8988T (cell line): ENCODE measurements at regions not wholly inside any gene's neighbourhood (a gene's known extent, or its start where the extent isn't known, plus 50 kb on each side); places are given as distances from the start of the nearest gene placed in this dataset.
"Not testable (repeated sequence)": the region's sequence is repeated elsewhere in the genome, so short reads cannot be mapped to it uniquely, and the experiment has no call there.

Source experiments
- DNase-seq: peaks from one replicate; pipeline ENCODE4 v3.0.0; 2011

DNA sequence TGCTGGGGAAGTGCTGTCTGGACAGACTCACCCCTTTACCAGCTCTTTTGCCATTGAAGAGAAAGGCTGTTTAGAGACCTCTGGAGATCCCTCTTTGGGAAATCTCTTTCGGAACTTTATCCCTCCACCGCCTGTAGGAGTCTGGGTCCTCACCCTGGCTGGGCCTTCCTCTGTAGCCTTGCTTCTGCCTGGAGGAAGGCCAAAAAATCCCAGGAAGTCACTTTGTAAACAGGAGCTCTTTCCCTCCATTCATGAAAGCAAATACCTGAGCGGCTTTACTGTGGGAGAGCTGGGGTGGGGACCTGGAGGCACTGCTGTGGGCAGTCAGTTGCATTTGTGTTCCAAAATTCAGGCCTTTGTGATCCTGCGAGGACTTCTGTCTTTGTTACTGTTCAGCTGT, 126.2 kb downstream of the KLF6 start:
- no peak for DNase-seq

DNA sequence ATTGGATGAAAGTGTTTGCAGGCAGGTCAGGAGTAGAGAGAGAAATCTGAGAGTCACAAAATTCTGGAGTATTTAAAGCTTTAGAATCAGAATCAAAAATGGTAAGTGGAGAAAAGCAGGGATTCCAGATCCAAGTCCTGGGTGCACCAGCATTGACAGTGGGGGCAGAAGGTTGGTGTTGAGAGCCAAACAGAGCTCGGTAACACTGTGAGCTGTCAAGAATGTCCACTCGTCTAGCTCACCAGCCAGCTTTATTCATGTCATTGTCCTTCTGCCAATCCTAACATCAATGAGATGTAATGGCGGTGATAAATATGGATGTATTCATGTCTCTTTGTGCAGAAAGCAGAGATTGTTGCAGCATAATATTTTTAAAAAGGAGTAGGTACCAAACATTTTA, 128.8 kb downstream of the KLF6 start:
- no peak for DNase-seq

GRCh38 chr10:3655528-3655927, 129.5 kb downstream of the KLF6 start:
- no peak for DNase-seq

DNA sequence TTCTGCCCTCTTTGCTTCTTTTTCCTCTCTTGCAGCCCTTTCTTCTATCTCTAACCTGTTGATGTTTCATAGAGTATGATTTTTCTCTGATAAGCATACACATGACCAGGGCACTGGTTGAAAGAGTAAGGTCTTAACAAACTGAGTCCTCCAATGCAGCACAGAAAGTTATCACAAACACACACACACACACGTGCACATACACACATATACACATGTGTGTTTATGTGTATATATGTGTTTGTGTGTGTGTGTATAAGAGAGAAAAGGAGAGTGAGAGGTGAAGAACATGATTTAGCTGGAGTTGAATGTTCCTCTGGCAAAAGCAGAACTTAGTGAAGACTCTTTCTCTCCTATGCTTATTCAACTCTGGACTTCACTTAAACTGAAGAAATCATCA, 130.0 kb downstream of the KLF6 start:
- no peak for DNase-seq

DNA sequence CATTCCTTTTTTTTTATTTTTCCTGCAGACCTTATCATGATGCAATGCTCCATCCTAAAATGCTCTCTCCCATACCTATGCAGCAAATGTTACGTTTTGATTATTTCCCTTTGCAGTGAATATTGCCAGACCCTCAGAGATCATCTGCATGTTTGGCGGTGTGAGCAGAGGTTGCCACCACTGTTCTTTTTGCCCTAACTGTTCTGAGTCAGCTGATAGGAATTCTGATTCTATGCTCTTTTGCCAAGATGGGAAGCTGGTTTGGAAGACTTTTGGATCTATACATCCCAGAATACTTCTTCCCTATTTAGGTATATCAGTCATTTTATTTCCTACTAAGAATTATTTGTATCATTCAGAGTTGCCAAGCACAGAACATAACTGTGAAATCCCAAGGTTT, 130.5 kb downstream of the KLF6 start:
- DNase-seq = no peak

DNA sequence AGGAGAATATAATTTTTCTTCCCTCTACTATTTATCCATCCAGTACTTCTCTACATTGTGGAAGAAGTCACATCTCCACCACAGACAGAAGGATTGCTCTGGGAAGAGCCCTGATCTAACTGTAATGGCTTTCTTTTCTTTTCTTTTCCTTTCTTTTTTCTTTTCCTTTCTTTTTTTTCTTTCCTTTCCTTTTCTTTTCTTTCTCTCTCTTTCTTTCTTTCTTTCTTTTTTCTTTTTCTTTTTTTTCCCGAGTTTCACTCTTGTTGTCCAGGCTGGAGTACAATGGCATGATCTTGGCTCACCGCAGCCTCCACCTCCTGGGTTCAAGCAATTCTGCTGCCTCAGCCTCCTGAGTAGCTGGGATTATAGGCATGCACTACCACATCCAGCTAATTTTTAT, 131.7 kb downstream of the KLF6 start:
- not testable (repeated sequence) for DNase-seq

DNA sequence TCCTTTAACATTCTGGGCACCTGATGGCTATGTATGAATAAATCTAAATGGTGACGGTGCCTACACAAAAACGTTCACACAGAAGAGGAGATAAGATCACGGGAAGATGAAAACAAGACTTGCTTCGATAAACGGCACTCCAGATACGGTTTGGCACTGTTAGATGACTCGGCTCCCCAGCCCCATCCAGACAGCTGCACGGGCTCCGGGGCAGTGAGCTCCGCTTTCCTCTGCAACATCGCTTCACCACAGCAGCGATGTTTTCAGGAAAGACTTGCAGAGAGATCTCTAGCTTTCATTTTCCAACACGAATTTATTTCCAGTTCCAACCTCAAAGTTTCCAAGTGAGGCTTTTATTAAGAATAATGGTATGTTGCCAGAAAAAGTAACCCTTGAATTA, 132.1 kb downstream of the KLF6 start:
- no peak for DNase-seq

DNA sequence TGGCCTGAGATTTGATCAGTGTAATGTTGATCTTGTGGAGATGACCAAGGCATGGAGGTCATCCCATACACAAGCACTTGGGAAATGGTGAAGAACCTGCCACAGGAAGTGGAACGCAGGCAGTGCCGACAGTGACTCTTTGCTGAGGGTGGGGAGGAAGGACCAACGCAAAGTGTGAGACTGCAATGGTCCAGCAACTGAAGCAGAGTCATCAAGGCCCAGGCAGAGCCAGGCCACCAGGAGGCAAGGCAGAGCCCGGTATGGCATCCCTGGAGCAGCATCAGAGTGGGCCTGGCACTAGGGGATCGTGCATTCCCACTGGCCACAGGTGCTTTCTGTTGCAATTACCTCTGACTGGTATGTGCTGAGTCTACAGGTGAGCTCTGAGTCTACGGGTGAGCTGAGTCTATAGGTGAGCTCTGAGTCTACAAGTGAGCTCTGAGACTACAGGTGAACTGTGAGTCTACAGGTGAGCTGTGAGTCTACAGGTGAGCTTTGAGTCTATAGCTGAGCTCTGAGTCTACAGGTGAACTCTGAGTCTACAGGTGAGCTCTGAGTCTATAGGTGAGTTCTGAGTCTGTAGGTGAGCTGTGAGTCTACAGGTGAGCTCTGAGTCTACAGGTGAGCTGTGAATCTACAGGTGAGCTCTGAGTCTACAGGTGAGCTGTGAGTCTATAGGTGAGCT, 132.9 kb downstream of the KLF6 start:
- no peak for DNase-seq

DNA sequence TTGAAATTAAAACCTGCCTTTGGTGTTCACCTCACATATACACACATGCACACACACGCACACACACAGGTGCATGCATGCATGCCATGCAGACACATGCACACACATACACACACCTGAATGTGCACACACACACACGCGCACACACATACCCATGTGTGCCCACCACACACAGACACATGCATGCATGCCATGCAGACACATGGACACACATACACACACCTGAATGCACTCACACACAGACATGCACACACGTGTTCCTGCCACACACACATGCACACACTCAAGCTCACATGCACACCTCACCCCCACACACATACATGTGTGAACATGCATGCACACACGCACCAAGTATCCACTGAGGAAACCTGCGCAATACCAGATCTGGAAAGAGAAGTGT, 136.4 kb downstream of the KLF6 start:
- DNase-seq = no peak

DNA sequence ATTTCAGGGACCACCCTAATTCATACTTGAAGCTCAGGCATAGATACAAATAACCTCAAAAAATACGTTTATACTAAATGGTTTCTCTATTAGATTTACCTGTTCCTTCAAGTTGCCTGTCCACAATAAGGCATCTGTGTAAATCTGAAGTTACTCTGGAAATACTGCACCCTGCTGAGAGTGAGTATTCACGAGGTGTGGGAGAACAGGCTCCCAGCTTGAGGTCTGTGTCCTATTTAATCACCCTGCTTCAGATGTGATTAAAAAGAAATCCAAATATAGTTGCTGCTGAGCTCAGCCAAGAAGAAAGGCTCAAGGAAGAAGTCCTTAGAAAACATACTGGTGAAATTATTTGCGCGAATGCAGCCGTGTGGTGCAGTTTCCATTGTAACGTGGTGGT, 136.8 kb downstream of the KLF6 start:
- no peak for DNase-seq

DNA sequence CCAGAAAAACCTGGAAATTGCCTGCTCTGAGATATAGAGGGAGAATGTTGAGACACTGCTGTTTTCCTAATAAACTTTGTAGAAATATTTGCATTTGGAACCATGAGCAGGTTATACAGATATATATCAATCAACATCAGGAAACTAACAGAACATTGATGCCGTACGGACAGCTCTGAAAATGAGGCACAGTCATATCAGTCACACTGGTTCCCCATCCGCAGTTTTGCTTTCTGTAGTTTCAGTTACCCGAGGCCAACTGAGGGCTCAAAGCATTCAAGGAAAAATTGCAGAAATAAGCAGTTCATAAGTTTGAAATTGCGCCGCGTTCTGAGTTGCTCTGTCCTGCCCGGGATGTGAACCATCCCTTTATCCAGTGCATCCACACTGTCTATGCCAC, 137.9 kb downstream of the KLF6 start:
- DNase-seq = no peak

GRCh38 chr10:3645406-3645805, 139.6 kb downstream of the KLF6 start:
- DNase-seq = no peak

- DNase-seq = no peak
Observed at GRCh38 chr10:3640816-3641215, 144.2 kb downstream of the KLF6 start.

DNA sequence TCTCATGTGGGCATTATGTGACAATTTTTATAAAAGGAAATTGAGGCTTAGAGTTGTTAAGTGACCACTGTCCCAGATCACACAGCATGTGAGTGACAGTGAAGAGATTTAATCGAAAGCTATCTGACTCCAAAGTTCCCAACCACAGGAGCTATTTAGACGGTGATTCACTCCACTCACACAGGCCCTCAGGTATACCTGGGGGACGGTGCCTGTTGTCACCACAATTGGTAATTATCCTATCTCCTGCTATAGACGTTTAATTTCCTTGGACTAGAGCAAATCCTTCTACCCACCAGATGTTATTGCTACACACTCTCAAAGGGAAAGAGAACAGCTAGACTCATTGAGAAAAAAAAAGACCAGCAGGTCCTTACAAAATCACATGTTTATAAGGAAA, 145.5 kb downstream of the KLF6 start:
- DNase-seq = no peak

DNA sequence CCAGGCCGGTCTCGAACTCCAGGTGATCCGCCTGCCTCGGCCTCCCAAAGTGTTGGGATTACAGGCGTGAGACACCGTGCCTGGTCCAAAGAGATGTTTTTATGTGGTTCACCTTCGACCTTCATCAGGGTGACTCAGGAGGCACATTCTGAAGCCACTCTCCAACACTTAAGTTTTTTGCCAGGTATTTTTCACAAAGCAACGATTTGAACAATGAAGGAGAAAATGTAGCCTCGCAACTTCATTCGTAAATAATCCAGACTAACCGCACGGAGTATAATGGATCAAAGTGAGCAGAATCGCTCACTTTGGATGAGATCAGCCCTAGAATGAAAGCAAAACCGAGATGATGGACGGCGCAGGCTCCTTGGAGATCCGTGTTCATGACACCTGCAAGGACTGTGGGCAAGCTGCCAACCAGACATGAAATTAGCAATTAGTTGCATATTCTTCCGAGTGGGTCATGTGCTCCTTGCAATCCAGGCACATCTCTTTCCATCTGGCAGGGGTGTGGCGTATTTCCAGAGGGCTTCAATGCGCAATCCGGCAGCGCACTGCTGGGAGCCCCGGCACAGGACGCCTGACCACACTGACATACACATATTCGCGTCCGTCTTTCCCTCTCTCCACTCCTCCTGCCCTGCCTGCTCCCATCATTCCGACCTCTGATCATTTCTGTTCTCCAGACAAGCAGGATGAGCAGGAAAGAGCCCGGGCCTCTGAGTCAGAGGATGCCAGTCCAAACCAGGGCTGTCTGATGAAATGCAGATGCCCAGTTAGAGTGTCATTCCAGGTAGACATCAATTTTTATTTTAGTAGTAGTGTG, 148.4 kb downstream of the KLF6 start:
- DNase-seq = no peak

DNA sequence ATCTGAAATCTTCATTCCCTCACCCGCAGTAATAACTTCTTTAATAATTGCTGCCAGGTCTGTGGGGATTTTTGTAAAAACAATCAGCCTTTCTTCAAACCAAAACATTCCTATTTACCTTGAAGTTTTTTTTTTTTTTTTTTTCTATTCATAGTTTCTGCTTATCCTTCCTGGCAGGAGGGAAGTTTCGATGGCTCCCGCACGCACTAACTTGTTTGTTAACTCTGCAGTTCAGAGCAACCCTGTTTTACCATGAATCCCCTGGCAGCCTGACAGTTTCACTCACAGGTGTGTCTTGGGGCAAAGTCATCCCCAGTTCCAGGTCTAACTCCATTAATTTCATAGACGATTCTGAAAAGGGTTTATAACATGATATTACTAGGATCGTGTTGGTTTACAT, 149.3 kb downstream of the KLF6 start:
- DNase-seq = no peak

- DNase-seq = no peak
Observed at GRCh38 chr10:3635211-3635671, 149.8 kb downstream of the KLF6 start.

DNA sequence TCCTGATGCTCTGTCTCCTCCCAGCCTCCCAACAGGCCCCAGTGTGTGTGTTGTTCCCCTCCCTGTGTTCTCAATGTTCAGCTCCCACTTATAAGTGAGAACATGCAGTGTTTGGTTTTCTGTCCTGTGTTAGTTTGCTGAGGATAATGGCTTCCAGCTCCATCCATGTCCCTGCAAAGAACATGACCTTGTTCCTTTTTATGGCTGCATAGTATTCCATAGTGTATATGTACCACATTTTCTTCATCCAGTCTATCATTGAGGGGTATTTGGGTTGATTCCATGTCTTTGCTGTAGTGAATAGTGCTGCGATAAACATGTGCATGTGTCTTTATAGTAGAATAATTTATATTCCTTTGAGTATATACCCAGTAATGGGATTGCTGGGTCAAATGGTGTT, 150.4 kb downstream of the KLF6 start:
- not testable (repeated sequence) for DNase-seq

- no peak for DNase-seq
Observed at GRCh38 chr10:3631701-3632330, 153.2 kb downstream of the KLF6 start.

GRCh38 chr10:3631291-3631690, 153.7 kb downstream of the KLF6 start:
- no peak for DNase-seq

DNA sequence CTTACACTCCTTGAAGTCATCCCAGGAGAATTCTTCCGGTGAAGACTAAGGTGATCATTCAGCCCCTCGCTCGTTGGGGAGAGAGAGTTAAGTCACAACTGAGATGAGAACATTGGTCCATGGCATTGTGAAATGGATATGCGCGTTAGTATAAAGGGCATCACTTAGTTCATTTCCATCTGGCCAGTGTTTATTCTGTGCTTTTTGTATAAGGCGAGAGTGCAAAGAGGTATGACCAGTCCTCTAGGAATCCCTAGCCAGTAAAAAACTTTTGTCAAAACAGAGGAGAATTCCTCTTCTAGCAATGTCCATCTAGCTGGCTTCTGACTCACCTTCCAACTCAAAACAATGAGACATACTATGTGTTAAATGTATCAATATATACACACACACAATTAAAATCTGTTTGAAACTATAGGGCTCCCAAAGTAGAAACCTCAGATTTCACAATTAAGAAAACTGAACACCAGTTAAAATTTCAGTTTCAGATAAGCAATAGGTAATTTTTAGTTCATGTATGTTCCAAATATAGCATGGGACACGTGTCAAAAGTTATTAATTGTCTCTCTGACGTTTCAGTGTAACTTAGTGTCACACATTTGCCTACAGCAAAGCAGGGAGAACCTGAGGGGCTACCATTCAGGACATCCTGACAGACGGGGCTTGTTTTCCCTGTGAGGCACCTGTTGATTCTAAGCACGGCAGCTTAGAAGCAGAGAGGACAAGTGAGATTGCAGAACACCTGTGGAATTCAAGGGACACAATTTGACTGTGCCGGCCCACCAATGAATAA, 158.9 kb downstream of the KLF6 start:
- no peak for DNase-seq

- no peak for DNase-seq
Observed at GRCh38 chr10:3624367-3624766, 160.6 kb downstream of the KLF6 start.

DNA sequence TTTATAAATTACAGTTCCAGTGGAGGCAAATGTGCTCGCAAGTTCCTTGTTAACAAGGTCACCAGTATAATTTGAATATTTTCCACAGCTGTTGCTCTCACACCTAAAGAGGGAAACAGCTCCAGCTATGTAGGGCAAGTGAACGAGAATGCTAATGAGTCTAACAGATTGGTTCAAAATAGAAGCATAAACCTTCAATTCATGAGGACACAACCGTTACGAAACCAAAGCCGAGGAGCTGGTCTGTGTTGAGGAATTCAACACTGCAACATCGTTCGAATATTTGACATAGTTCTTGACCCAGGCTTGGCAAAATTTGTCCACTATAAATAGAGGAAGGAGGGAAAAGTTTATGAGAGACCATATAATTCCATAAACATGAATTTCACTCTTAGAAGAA, 161.3 kb downstream of the KLF6 start:
- no peak for DNase-seq
